Astrocyte (in vitro differentiated cells and primary cell): ENCODE measurements at regions not wholly inside any gene's neighbourhood (a gene's known extent, or its start where the extent isn't known, plus 50 kb on each side); places are given as distances from the start of the nearest gene placed in this dataset.

Experiments used
- CTCF ChIP-seq: IDR thresholded peaks from 2 replicates; pipeline ENCODE4 v1.5.1; 2011; ENCODE audit warnings: low read depth, mild to moderate bottlenecking, inconsistent platforms, low read length, moderate library complexity; ENCODE audit not compliant: insufficient read depth
- EZH2 ChIP-seq: IDR thresholded peaks from 2 replicates; pipeline ENCODE4 v1.6.1; 2012; ENCODE audit warnings: mild to moderate bottlenecking, low read length, inconsistent platforms; ENCODE audit not compliant: insufficient read depth

- TF ChIP-seq CTCF (no peak), EZH2 (no peak)
These were observed 132.9 kb upstream of the CRHR1 start for GRCh38 chr17:45651145-45651709.
